ENCODE measurements at regions not wholly inside any gene's neighbourhood (a gene's known extent, or its start where the extent isn't known, plus 50 kb on each side); places are given as distances from the start of the nearest gene placed in this dataset.
"Not testable (repeated sequence)": the region's sequence is repeated elsewhere in the genome, so short reads cannot be mapped to it uniquely, and the experiment has no call there.

DNA sequence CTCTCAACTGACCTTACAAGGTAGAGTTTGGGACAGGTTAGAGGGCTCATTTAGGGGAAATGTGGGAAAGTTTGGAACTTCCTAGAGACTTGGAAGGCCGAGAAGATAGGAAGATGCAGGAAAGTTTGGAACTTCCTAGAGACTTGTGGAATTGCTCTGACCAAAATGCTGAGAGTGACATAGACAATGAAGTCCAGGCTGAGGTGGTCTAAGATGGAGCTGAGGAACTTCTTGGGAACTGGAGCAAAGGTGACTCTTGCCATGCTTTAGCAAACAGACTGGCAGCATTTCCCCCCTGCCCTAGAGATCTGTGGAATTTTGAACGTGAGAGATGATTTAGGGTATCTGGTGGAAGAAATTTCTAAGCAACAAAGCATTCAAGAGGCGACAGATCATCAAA lies 258.9 kb upstream of the GULP1 start:
- TF ChIP-seq, protein P1, sequence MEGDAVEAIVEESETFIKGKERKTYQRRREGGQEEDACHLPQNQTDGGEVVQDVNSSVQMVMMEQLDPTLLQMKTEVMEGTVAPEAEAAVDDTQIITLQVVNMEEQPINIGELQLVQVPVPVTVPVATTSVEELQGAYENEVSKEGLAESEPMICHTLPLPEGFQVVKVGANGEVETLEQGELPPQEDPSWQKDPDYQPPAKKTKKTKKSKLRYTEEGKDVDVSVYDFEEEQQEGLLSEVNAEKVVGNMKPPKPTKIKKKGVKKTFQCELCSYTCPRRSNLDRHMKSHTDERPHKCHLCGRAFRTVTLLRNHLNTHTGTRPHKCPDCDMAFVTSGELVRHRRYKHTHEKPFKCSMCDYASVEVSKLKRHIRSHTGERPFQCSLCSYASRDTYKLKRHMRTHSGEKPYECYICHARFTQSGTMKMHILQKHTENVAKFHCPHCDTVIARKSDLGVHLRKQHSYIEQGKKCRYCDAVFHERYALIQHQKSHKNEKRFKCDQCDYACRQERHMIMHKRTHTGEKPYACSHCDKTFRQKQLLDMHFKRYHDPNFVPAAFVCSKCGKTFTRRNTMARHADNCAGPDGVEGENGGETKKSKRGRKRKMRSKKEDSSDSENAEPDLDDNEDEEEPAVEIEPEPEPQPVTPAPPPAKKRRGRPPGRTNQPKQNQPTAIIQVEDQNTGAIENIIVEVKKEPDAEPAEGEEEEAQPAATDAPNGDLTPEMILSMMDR (IDR thresholded peaks at IDR 0.05) = no peak
- no peaks in the 10 kb centered on the region for H3K36me3 ChIP-seq (ENCODE audit: insufficient read depth, low read length)
- no peaks in the 10 kb centered on the region for H3K27me3 ChIP-seq (ENCODE audit: control insufficient read depth in 1 of 2, insufficient read depth in 2 of 2, low read length in 2 of 2)
- no peak overlapping the region for H3K4me3 ChIP-seq (ENCODE audit: low read length)
- no peaks in the 10 kb centered on the region for H3K4me1 ChIP-seq (ENCODE audit: insufficient read depth, low read length)
- POLR2A ChIA-PET = no interaction called here
- H3K27me3 Mint-ChIP-seq = peaks cover 5% of the 10 kb centered on the region
- H3K9me3 Mint-ChIP-seq = no peaks in the 10 kb centered on the region
- H3K9me3 ChIP-seq (ENCODE audit: control insufficient read depth in 1 of 2, insufficient read depth in 1 of 2, low read length in 2 of 2) = no peaks in the 10 kb centered on the region
- H3K27ac ChIP-seq (ENCODE audit: low read depth in 1 of 2, low read length in 2 of 2) = no peak overlapping the region
- CTCF ChIA-PET = no interaction called here
- H3K4me1 Mint-ChIP-seq (ENCODE audit: low read depth) = no peaks in the 10 kb centered on the region
- intact Hi-C loops (cut with DNase I, micrococcal nuclease) = no loop called here
- no peak overlapping the region for H3K4me3 Mint-ChIP-seq
- H3K27ac Mint-ChIP-seq = no peak overlapping the region
- no peaks in the 10 kb centered on the region for H3K36me3 Mint-ChIP-seq (ENCODE audit: low read depth)
- no peak for DNase-seq
- no peak for ATAC-seq (ENCODE audit: poor library complexity)

GRCh38 chr2:188033240-188033639 lies 258.4 kb upstream of the GULP1 start:
- H3K4me3 Mint-ChIP-seq; H3K27me3 Mint-ChIP-seq; H3K27me3 ChIP-seq (ENCODE audit: control insufficient read depth in 1 of 2, insufficient read depth in 2 of 2, low read length in 2 of 2); H3K9me3 Mint-ChIP-seq; CTCF ChIA-PET; H3K36me3 ChIP-seq (ENCODE audit: insufficient read depth, low read length); H3K4me1 ChIP-seq (ENCODE audit: insufficient read depth, low read length); H3K27ac ChIP-seq (ENCODE audit: low read depth in 1 of 2, low read length in 2 of 2); H3K9me3 ChIP-seq (ENCODE audit: control insufficient read depth in 1 of 2, insufficient read depth in 1 of 2, low read length in 2 of 2); DNase-seq; H3K4me3 ChIP-seq (ENCODE audit: low read length); ATAC-seq (ENCODE audit: poor library complexity); H3K27ac Mint-ChIP-seq; POLR2A ChIA-PET; intact Hi-C loops (cut with DNase I, micrococcal nuclease); H3K4me1 Mint-ChIP-seq (ENCODE audit: low read depth); H3K36me3 Mint-ChIP-seq (ENCODE audit: low read depth): not testable (repeated sequence)

DNA sequence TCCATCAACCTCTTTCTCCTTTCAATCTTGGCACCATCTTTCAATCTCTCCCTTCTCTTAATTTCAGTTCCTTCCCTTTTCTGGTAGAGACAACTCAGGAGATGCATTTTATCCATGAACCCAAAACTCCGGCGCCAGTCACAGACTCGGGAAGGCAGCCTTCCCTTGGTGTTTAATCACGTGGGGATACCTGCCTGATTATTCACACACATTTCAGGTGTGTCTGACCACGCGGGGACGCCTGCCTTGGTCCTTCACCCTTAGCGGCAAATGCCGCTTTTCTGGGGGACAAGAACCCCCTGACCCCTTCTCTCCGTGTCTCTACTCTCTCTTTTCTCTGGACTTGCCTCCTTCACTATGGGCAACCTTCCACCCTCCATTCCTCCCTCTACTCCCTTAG lies 257.6 kb upstream of the GULP1 start:
- intact Hi-C loops (cut with DNase I, micrococcal nuclease); H3K27me3 Mint-ChIP-seq; CTCF ChIA-PET; H3K9me3 ChIP-seq (ENCODE audit: control insufficient read depth in 1 of 2, insufficient read depth in 1 of 2, low read length in 2 of 2); H3K36me3 ChIP-seq (ENCODE audit: insufficient read depth, low read length); H3K4me1 Mint-ChIP-seq (ENCODE audit: low read depth); DNase-seq; H3K4me3 ChIP-seq (ENCODE audit: low read length); H3K36me3 Mint-ChIP-seq (ENCODE audit: low read depth); H3K27ac Mint-ChIP-seq; H3K4me1 ChIP-seq (ENCODE audit: insufficient read depth, low read length); H3K27me3 ChIP-seq (ENCODE audit: control insufficient read depth in 1 of 2, insufficient read depth in 2 of 2, low read length in 2 of 2); H3K9me3 Mint-ChIP-seq; POLR2A ChIA-PET; ATAC-seq (ENCODE audit: poor library complexity); H3K4me3 Mint-ChIP-seq; H3K27ac ChIP-seq (ENCODE audit: low read depth in 1 of 2, low read length in 2 of 2): not testable (repeated sequence)

DNA sequence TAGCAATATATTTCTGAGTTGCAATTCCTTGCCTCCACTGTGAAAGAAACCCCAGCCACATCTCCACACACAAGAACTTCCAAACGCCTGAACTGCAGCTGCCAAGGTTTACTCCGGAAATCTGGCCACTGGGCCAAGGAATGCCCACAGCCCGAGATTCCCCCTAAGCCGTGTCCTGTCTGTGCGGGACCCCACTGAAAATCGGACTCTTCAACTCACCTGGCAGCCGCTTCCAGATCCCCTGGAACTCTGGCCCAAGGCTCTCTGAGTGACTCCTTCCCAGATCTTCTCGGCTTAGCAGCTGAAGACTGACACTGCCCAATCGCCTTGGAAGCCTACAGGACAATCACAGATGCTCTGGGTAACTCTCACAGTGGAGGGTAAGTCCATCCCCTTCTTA lies 256.3 kb upstream of the GULP1 start:
- H3K27ac ChIP-seq (ENCODE audit: low read depth in 1 of 2, low read length in 2 of 2); CTCF ChIA-PET; H3K9me3 Mint-ChIP-seq; H3K27me3 ChIP-seq (ENCODE audit: control insufficient read depth in 1 of 2, insufficient read depth in 2 of 2, low read length in 2 of 2); H3K4me3 Mint-ChIP-seq; H3K36me3 Mint-ChIP-seq (ENCODE audit: low read depth); H3K4me1 ChIP-seq (ENCODE audit: insufficient read depth, low read length); H3K9me3 ChIP-seq (ENCODE audit: control insufficient read depth in 1 of 2, insufficient read depth in 1 of 2, low read length in 2 of 2); ATAC-seq (ENCODE audit: poor library complexity); DNase-seq; H3K27me3 Mint-ChIP-seq; H3K36me3 ChIP-seq (ENCODE audit: insufficient read depth, low read length); H3K4me1 Mint-ChIP-seq (ENCODE audit: low read depth); POLR2A ChIA-PET; intact Hi-C loops (cut with DNase I, micrococcal nuclease); H3K4me3 ChIP-seq (ENCODE audit: low read length); H3K27ac Mint-ChIP-seq: not testable (repeated sequence)

GRCh38 chr2:188036786-188037185 lies 254.9 kb upstream of the GULP1 start:
- DNase-seq; ATAC-seq (ENCODE audit: poor library complexity); H3K27me3 Mint-ChIP-seq; H3K4me3 ChIP-seq (ENCODE audit: low read length); H3K27ac Mint-ChIP-seq; H3K36me3 ChIP-seq (ENCODE audit: insufficient read depth, low read length); H3K4me1 Mint-ChIP-seq (ENCODE audit: low read depth); intact Hi-C loops (cut with DNase I, micrococcal nuclease); H3K27me3 ChIP-seq (ENCODE audit: control insufficient read depth in 1 of 2, insufficient read depth in 2 of 2, low read length in 2 of 2); POLR2A ChIA-PET; H3K4me1 ChIP-seq (ENCODE audit: insufficient read depth, low read length); CTCF ChIA-PET; H3K36me3 Mint-ChIP-seq (ENCODE audit: low read depth); H3K9me3 ChIP-seq (ENCODE audit: control insufficient read depth in 1 of 2, insufficient read depth in 1 of 2, low read length in 2 of 2); H3K9me3 Mint-ChIP-seq; H3K4me3 Mint-ChIP-seq; H3K27ac ChIP-seq (ENCODE audit: low read depth in 1 of 2, low read length in 2 of 2): not testable (repeated sequence)

All from CD4-positive, alpha-beta T cell (primary cell).